WERI-Rb-1 (cell line): ENCODE measurements at regions not wholly inside any gene's neighbourhood (a gene's known extent, or its start where the extent isn't known, plus 50 kb on each side); places are given as distances from the start of the nearest gene placed in this dataset.

Experiments
- DNase-seq: peaks from one replicate; pipeline ENCODE4 v3.0.0-alpha.2; 2020
- H3K27ac ChIP-seq: fragments of 250-450 bp; sonication (Bioruptor Pico); 2 replicates; pipeline ENCODE4 v1.5.1; 2020; ENCODE audit warnings: mild to moderate bottlenecking, moderate library complexity
- H3K27me3 ChIP-seq: fragments of 250-450 bp; sonication (Bioruptor Pico); 2 replicates; pipeline ENCODE4 v1.5.1; 2021; ENCODE audit warnings: mild to moderate bottlenecking, low read depth, moderate library complexity; ENCODE audit not compliant: insufficient read depth, severe bottlenecking
- H3K36me3 ChIP-seq: fragments of 250-450 bp; sonication (Bioruptor Pico); 2 replicates; pipeline ENCODE4 v1.5.1; 2020; ENCODE audit warnings: mild to moderate bottlenecking, moderate library complexity
- H3K4me3 ChIP-seq: 2 replicates; pipeline ENCODE4 v1.5.1; 2011; ENCODE audit warnings: low read depth, mild to moderate bottlenecking, control low read depth, low read length
- H3K9me3 ChIP-seq: fragments of 250-450 bp; sonication (Bioruptor Pico); 2 replicates; pipeline ENCODE4 v1.5.1; 2021; ENCODE audit warnings: mild to moderate bottlenecking, moderate library complexity; ENCODE audit not compliant: severe bottlenecking
- CTCF ChIP-seq: IDR thresholded peaks from 2 replicates; pipeline ENCODE4 v1.5.1; 2011; ENCODE audit warnings: low read depth, mild to moderate bottlenecking, control low read depth, inconsistent platforms, low read length

- Histone ChIP-seq H3K4me3 (no peak overlapping the region), H3K9me3 (no peaks in the 10 kb centered on the region), H3K27ac (no peak overlapping the region), H3K36me3 (no peaks in the 10 kb centered on the region), H3K27me3 (no peaks in the 10 kb centered on the region)
- TF ChIP-seq CTCF, result no peak
- no peak for DNase-seq
These were observed 298.5 kb upstream of the KLF6 start for GRCh38 chr10:4083509-4084003.

GRCh38 chr10:4082861-4083260, 297.9 kb upstream of the KLF6 start:
- DNase-seq, result no peak
- no peaks in the 10 kb centered on the region for H3K27me3 ChIP-seq
- H3K27ac ChIP-seq, result no peak overlapping the region
- no peak overlapping the region for H3K4me3 ChIP-seq
- no peak for TF ChIP-seq CTCF
- H3K9me3 ChIP-seq, result no peaks in the 10 kb centered on the region
- no peaks in the 10 kb centered on the region for H3K36me3 ChIP-seq

GRCh38 chr10:4081685-4082111, 296.7 kb upstream of the KLF6 start:
- DNase-seq, result no peak
- Histone ChIP-seq H3K36me3 (no peaks in the 10 kb centered on the region), H3K27ac (no peak overlapping the region), H3K4me3 (no peak overlapping the region), H3K27me3 (no peaks in the 10 kb centered on the region), H3K9me3 (no peaks in the 10 kb centered on the region)
- no peak for TF ChIP-seq CTCF

GRCh38 chr10:4080225-4080805, 295.3 kb upstream of the KLF6 start:
- H3K27me3 ChIP-seq, result no peaks in the 10 kb centered on the region
- no peaks in the 10 kb centered on the region for H3K36me3 ChIP-seq
- no peak for DNase-seq
- H3K27ac ChIP-seq, result no peak overlapping the region
- no peak overlapping the region for H3K4me3 ChIP-seq
- H3K9me3 ChIP-seq, result no peaks in the 10 kb centered on the region
- TF ChIP-seq CTCF, result no peak

GRCh38 chr10:4079803-4080202, 294.8 kb upstream of the KLF6 start:
- Histone ChIP-seq H3K9me3 (no peaks in the 10 kb centered on the region), H3K27me3 (no peaks in the 10 kb centered on the region), H3K27ac (no peak overlapping the region), H3K36me3 (no peaks in the 10 kb centered on the region), H3K4me3 (no peak overlapping the region)
- no peak for TF ChIP-seq CTCF
- no peak for DNase-seq

GRCh38 chr10:4077804-4078203, 292.8 kb upstream of the KLF6 start:
- H3K4me3 ChIP-seq, result no peak overlapping the region
- no peak overlapping the region for H3K27ac ChIP-seq
- no peaks in the 10 kb centered on the region for H3K9me3 ChIP-seq
- no peak for TF ChIP-seq CTCF
- no peak for DNase-seq
- no peaks in the 10 kb centered on the region for H3K27me3 ChIP-seq
- H3K36me3 ChIP-seq, result no peaks in the 10 kb centered on the region
